HuH-7 (cell line): ENCODE measurements at regions not wholly inside any gene's neighbourhood (a gene's known extent, or its start where the extent isn't known, plus 50 kb on each side); places are given as distances from the start of the nearest gene placed in this dataset.
"Not testable (repeated sequence)": the region's sequence is repeated elsewhere in the genome, so short reads cannot be mapped to it uniquely, and the experiment has no call there.

Experiments used
- DNase-seq: peaks from one replicate; pipeline ENCODE4 v3.0.0; 2011; ENCODE audit warnings: low spot score

DNA sequence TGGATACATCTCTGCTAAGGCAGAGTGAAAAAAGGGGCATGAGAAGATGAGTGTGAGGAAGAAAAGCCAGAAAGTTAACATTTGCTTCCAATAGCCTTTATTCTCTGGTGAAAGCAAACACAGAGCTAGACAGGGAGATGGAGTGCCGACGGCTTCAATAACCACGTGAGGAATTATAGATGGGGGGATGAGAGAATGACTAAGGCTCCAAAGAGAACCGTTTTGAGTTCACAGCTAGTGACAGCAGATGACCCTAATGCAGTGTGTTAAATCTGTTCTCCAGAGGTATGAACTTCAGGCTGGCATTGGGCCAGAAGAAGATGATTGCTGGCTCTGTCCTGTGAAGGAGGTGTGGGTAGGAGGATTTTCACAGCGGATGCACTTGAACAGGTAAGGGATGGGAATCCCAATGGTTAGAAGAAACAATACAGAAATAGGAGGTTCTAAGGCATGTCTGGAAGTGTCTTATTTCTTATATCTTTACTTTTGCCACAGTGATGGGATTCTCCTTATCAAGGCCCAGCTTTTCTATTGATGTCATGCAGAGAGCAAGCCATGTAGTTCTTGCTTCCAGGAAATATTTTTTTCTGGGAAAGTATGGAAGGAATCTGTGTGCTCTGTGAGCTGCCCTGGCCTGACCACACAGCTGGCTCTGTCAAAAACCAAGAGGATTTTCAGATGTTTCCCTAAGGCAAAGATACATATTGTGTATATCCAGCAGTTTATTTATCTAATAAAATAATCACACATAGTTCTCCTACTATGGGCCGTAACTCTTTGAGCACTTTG lies 573.8 kb downstream of the LTN1 start:
- no peak for DNase-seq

- no peak for DNase-seq
These were observed 582.4 kb downstream of the LTN1 start for GRCh38 chr21:28410256-28410655.

- no peak for DNase-seq
These were observed 590.1 kb downstream of the LTN1 start for GRCh38 chr21:28402616-28402989.

DNA sequence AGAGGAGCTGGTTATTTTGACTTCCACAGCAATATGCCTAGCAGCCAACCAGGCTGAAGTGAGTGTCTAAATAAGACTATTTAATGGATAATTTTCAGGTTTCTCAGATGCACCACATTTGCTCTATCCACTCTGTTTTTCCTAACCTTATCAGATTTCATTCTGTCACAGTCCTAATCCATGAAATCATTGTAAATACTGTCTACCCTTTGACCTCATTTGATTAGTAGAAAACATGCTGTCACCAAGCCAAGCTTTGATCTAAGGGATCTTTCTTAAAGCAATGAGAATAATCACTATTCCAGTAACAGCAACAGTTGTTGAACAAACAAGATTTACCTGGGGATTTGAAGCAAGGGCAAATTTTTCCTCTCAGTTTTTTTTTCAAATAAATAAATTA lies 595.6 kb downstream of the LTN1 start:
- no peak for DNase-seq

- no peak for DNase-seq
These were observed 596.3 kb downstream of the LTN1 start for GRCh38 chr21:28396421-28396820.

GRCh38 chr21:28393279-28393678 lies 599.4 kb downstream of the LTN1 start:
- DNase-seq: no peak

GRCh38 chr21:28391938-28392849 lies 600.5 kb downstream of the LTN1 start:
- no peak for DNase-seq

DNA sequence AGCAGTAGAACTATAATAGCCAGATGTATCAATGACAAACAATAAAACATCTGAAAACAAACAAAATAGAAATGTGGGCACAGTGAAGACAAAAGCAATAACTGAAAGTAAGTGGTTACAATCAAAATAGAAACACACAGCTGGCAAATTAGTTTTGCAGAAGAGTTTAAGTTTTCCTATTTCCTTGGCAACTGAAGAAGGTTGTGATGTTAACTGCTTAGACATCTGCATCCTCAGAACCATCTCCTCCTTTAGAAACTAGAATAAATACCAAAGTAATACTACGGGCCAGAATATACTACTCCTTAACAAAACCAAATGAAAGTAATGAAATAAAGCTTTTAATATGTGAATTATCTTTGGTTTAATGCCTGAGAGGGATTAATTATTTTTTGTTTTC lies 605.5 kb downstream of the LTN1 start:
- DNase-seq: no peak

DNA sequence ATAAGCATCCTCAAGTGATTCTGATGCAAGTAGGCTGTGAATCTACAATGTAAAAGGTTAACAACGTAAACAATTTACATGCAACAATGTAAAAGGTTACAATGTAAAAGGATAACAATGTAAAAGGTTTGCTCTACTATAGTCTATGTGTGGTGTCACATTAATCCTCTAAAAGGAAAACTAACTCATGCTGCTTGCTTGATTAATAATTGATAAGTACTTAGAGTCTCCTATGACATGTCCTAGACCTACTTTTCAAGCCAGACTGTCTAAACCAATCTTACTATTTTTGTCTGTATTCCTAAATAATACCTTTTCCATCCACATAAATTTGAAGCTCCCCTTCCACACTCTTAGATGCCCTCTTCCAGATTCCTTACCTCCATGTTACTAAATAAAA lies 606.8 kb downstream of the LTN1 start:
- no peak for DNase-seq

DNA sequence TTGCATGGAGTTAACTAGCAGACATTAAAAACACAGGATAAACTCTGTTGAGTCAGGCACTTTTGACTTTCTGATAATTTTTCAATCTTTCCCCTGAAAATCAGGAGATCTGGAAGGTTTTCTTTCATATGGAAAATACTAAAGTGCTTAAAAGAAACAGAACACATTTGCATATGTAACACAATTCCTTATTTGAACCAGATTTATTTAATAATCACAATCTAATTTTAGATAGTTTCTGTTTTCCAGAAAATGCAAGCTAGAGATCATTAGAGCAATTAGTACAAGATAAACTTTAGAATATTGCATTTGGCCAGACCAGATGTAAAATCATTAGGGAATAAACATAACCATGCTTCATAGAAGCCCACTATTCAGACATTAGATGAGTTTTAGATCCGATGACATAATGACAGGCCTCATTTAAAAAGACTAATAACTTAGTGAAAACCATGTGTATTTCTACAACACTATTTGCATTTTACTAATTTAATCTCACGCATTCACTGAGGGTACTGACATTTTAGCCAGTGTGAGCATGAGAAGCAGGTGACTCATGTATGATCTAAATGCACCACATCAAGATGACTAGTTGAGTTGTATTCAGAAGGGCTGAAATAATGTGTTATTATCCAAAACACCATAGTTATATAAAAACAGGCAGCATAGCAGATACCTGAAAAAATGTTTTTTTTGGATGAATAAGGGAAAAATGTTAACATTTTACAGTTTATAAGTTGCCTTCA lies 611.5 kb downstream of the LTN1 start:
- DNase-seq: not testable (repeated sequence)

- DNase-seq: no peak
These were observed 612.4 kb downstream of the LTN1 start for GRCh38 chr21:28380241-28380640.

GRCh38 chr21:28378026-28378425 lies 614.7 kb downstream of the LTN1 start:
- DNase-seq: no peak

- DNase-seq: no peak
These were observed 616.8 kb downstream of the LTN1 start for GRCh38 chr21:28375708-28376385.

GRCh38 chr21:28374881-28375280 lies 617.8 kb downstream of the LTN1 start:
- no peak for DNase-seq

DNA sequence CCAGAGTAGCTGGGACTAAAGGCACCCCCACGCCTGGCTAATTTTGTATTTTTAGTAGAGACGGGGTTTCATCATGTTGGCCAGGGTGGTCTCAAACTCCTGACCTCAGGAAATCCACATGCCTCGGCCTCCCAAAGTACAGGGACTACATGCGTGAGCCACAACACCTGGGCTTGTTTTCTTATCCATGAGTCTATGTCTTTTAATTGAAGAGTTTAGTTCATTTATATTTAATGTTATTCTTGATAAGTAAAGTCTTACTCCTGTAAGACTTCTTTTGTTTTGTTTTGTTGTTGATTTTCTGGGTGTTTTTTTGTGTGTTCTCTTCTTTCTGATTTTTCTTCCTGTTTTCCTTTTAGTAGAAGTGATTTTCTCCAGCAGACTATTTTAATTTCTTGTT lies 621.0 kb downstream of the LTN1 start:
- no peak for DNase-seq

DNA sequence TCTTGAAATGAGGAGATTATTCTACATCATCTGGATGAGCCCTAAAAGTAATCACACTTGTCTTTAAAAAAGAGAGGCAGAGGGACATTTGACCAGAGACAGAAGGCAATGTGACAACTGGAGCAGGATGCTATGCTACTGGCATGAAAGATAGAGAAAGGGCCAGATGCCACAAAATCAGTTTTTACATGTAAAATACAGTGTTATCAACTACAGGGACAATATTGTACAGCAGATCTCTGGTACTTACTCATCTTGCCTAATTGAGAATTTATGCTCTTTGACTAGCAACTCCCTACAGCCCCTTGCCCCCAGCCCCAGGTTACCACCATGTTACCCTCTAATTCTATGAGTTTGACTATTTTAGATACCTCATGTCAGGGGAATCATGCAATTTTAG lies 633.4 kb downstream of the LTN1 start:
- DNase-seq: no peak

GRCh38 chr21:28358702-28359101 lies 634.0 kb downstream of the LTN1 start:
- no peak for DNase-seq

DNA sequence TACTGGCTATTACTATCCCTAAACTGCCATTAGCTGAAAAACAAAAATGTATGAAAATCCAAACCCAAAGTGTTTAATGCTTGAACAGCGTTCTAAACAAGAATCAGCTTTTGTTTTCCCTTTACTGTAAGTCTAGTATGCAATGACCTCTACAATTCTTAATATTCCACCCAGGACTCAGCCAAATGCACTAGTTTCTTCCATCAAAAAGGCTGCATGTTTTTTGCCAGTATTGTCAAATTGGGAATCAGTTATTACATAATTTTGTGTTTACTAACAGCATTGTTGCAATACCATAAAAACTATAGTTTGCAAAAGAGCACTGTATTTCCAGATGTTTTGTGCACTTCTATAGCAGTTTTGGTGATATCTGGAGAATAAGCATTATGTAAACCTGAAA lies 634.5 kb downstream of the LTN1 start:
- no peak for DNase-seq

DNA sequence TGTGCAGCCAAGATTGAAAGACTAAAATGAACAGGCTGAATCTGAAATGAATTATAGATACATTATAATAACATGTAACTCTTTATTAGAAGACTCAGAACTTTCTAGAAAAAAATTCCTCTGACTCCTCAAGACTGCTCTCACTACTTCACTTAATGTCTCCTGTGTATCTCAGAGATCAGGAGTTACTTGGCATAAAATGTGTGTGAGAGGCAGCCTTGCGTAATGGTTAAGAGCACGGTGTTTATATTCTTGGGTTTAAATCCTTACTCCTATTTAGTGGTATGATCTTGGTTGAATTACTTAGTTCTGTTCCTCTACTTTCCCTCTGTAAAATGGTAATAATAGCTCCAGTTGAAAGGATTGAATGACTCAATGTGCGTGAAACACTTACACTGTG lies 634.9 kb downstream of the LTN1 start:
- no peak for DNase-seq

- DNase-seq: no peak
These were observed 636.3 kb downstream of the LTN1 start for GRCh38 chr21:28356422-28356821.

DNA sequence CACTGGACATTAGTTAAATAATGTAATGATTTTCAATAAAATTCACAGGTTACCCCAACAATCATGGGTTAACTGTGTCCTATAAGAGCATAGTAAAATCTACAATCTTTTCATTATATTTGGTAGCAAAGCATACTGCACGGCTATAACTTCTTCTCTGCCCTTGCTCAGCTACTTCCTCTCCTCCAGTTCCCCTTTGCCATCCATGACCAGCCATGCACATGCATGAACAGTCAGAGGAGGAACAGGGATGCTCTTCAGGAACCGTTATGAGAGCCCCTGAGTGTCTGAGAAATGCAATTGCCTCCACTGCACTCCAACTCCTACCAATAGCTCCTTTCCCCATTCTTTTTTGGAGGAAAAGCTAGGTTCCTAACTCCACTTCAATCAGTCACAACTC lies 646.7 kb downstream of the LTN1 start:
- no peak for DNase-seq

DNA sequence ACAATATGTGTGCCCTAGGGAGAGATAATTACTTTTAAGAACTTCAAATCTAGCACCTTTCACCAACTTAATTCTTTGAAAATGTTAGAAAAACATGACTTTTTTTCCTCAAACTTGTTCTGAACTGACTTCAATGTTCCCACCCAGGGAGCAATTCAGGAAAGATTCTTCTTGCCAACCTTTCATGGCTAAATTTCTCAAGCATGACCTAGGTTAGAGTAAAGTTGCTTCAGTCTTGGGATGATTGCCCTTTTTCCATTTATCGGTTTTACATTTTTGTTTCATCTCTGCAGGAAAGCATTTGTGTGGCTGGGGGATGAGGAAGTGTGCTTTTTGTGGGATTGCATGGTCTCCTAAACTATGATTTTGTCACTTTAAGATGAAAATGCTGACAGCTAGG lies 647.7 kb downstream of the LTN1 start:
- DNase-seq: no peak
